C4-2B (cell line): ENCODE measurements at regions not wholly inside any gene's neighbourhood (a gene's known extent, or its start where the extent isn't known, plus 50 kb on each side); places are given as distances from the start of the nearest gene placed in this dataset.

Experiments
- ZFX ChIP-seq: fragments of 450-650 bp; IDR thresholded peaks from 2 replicates; pipeline ENCODE4 v1.6.1; 2017
- TF ChIP-seq, protein P1 (sequence below): fragments of 450-650 bp; conservative IDR thresholded peaks from 2 replicates; pipeline ENCODE4 v1.5.1; 2017; ENCODE audit warnings: mild to moderate bottlenecking

GRCh38 chr21:41653954-41654491 lies 112.8 kb downstream of the RIPK4 start:
- TF ChIP-seq, protein P1, sequence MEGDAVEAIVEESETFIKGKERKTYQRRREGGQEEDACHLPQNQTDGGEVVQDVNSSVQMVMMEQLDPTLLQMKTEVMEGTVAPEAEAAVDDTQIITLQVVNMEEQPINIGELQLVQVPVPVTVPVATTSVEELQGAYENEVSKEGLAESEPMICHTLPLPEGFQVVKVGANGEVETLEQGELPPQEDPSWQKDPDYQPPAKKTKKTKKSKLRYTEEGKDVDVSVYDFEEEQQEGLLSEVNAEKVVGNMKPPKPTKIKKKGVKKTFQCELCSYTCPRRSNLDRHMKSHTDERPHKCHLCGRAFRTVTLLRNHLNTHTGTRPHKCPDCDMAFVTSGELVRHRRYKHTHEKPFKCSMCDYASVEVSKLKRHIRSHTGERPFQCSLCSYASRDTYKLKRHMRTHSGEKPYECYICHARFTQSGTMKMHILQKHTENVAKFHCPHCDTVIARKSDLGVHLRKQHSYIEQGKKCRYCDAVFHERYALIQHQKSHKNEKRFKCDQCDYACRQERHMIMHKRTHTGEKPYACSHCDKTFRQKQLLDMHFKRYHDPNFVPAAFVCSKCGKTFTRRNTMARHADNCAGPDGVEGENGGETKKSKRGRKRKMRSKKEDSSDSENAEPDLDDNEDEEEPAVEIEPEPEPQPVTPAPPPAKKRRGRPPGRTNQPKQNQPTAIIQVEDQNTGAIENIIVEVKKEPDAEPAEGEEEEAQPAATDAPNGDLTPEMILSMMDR: no peak
- no peak for TF ChIP-seq ZFX
